Keratinocyte (primary cell): ENCODE measurements at regions not wholly inside any gene's neighbourhood (a gene's known extent, or its start where the extent isn't known, plus 50 kb on each side); places are given as distances from the start of the nearest gene placed in this dataset.

Experiments used
- EZH2 ChIP-seq: IDR thresholded peaks from one replicate; pipeline ENCODE4 v1.6.1; 2012; ENCODE audit warnings: inconsistent platforms, mild to moderate bottlenecking, low read length, moderate library complexity
- TF ChIP-seq, protein P1 (sequence below), 3 experiments: IDR thresholded peaks in 1 of 3; conservative IDR thresholded peaks in 1 of 3; optimal IDR thresholded peaks in 1 of 3; 2 replicates in 2 of 3; 3 replicates in 1 of 3; pipeline versions ENCODE3 to v1.5.1; 2011; ENCODE audit warnings: low read length in 3 of 3, mild to moderate bottlenecking in 3 of 3, moderate library complexity in 2 of 3, control low read depth in 1 of 3, inconsistent platforms in 1 of 3; ENCODE audit not compliant: insufficient read depth in 2 of 3; ENCODE audit errors: extremely low read depth in 1 of 3

DNA sequence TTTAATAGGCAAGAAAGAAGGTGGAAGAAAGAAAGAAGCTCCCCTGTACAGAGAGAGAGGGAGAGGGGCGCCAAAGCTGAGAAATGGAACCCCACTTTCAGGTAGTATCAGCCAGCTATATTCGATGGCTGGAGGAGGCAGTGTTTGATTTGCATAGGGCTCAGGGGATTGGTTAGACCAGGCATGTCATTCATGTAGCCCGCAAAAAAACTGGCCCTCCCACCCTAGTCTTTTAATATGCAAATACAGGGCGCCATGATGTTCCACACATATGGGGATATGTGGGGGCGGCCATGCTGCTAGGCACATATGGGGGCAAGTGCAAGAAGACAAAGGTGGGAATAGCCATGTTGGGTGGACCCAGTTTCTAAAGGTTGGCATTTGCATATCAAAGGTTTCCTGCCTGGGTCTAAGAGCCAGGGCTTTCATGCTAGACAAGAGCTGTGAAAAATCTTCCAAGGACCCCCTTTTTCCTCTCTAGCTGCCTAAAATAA lies 174.4 kb upstream of the ADRA1B start:
- TF ChIP-seq, protein P1, sequence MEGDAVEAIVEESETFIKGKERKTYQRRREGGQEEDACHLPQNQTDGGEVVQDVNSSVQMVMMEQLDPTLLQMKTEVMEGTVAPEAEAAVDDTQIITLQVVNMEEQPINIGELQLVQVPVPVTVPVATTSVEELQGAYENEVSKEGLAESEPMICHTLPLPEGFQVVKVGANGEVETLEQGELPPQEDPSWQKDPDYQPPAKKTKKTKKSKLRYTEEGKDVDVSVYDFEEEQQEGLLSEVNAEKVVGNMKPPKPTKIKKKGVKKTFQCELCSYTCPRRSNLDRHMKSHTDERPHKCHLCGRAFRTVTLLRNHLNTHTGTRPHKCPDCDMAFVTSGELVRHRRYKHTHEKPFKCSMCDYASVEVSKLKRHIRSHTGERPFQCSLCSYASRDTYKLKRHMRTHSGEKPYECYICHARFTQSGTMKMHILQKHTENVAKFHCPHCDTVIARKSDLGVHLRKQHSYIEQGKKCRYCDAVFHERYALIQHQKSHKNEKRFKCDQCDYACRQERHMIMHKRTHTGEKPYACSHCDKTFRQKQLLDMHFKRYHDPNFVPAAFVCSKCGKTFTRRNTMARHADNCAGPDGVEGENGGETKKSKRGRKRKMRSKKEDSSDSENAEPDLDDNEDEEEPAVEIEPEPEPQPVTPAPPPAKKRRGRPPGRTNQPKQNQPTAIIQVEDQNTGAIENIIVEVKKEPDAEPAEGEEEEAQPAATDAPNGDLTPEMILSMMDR (optimal IDR thresholded peaks at IDR 0.05 in 1 of 3, IDR thresholded peaks at IDR 0.05 in 1 of 3, conservative IDR thresholded peaks at IDR 0.05 in 1 of 3; ENCODE audit: extremely low read depth in 1 of 3, insufficient read depth in 2 of 3, low read length in 3 of 3), result no peak
- no peak for TF ChIP-seq EZH2
